GM12878 (cell line): ENCODE measurements at regions not wholly inside any gene's neighbourhood (a gene's known extent, or its start where the extent isn't known, plus 50 kb on each side); places are given as distances from the start of the nearest gene placed in this dataset.

Experiments used
- ATAC-seq: fragments of 200-7000 bp; cut with Tn5 transposase; 3 replicates; pipeline ENCODE4 v1.9.1; 2020; ENCODE audit warnings: mild to moderate bottlenecking, moderate library complexity
- BruUV-seq: library from RNA; stranded (reverse); fragments of 400-500 nt; replicated peaks from 2 replicates; lab custom pipeline; 2021; lab: Mats Ljungman, UMichigan
- CTCF ChIA-PET: fragments of 300-600 bp; sonication (Branson Sonifier 250); formaldehyde crosslinking; extraction: SDS; loops from one replicate; lab custom pipeline; 2021; ENCODE audit warnings: inconsistent platforms; lab: Yijun Ruan, JAX
- POLR2A ChIA-PET: fragments of 350-600 bp; formaldehyde crosslinking; extraction: SDS; loops from one replicate; lab custom pipeline; 2021; ENCODE audit warnings: inconsistent platforms; lab: Charles Lee
- RAD21 ChIA-PET: fragments of 300-600 bp; sonication (Branson Sonifier 250); formaldehyde crosslinking; loops from one replicate; lab custom pipeline; 2023; ENCODE audit warnings: antibody characterized with exemption; ENCODE audit not compliant: unreplicated experiment; lab: Charles Lee
- SMC1A ChIA-PET: fragments of 300-600 bp; sonication (Branson Sonifier 250); formaldehyde crosslinking; loops from one replicate; lab custom pipeline; 2023; ENCODE audit not compliant: unreplicated experiment, uncharacterized antibody; lab: Charles Lee
- DNase-seq: peaks from one replicate; pipeline ENCODE4 v3.0.0-alpha.2; 2011; ENCODE audit warnings: low read depth, low spot score
- FAIRE-seq: peaks from 3 replicates; lab custom pipeline; 2011; peaks lifted over from hg19 to GRCh38; lab: Jason Lieb, UNC
- H2AFZ ChIP-seq: 2 replicates; pipeline ENCODE4 v1.6.0; 2011; ENCODE audit warnings: low read depth, low read length, control low read depth; ENCODE audit not compliant: control insufficient read depth
- H3K27ac ChIP-seq: 2 replicates; pipeline ENCODE4 v1.5.1; 2011; ENCODE audit warnings: control low read depth; ENCODE audit not compliant: control insufficient read depth, insufficient read depth
- H3K27me3 ChIP-seq, 2 experiments: replicated peaks in 1 of 2; 2 replicates each; pipeline versions ENCODE4 v1.6.0 to v1.6.1; 2011; ENCODE audit warnings: low read length in 1 of 2; ENCODE audit not compliant: control insufficient read depth in 2 of 2, insufficient read depth in 2 of 2
- H3K36me3 ChIP-seq, 2 experiments: 2 replicates each; pipeline ENCODE4 v1.5.1; 2011; ENCODE audit warnings: low read length in 1 of 2; ENCODE audit not compliant: control insufficient read depth in 2 of 2, insufficient read depth in 2 of 2
- H3K4me1 ChIP-seq: 2 replicates; pipeline ENCODE4 v1.6.1; 2011; ENCODE audit warnings: mild to moderate bottlenecking, low read length, moderate library complexity, mixed read lengths; ENCODE audit not compliant: control insufficient read depth, insufficient read depth
- H3K4me2 ChIP-seq: 2 replicates; pipeline ENCODE4 v1.6.0; 2011; ENCODE audit warnings: control low read depth; ENCODE audit not compliant: control insufficient read depth, insufficient read depth
- H3K4me3 ChIP-seq: fragments of 200-600 bp; sonication (generic); 2 replicates; pipeline ENCODE4 v1.5.1; 2016
- H3K79me2 ChIP-seq: 2 replicates; pipeline ENCODE4 v1.6.0; 2011; ENCODE audit warnings: low read length; ENCODE audit not compliant: control insufficient read depth, insufficient read depth
- H3K9ac ChIP-seq: 2 replicates; pipeline ENCODE4 v1.8.0; 2011; ENCODE audit warnings: low read length, control low read depth, mixed read lengths; ENCODE audit not compliant: control insufficient read depth, insufficient read depth
- H3K9me3 ChIP-seq: replicated peaks from 3 replicates; pipeline ENCODE4 v1.5.1; 2011; ENCODE audit warnings: mild to moderate bottlenecking, low read length; ENCODE audit not compliant: control insufficient read depth, insufficient read depth
- H4K20me1 ChIP-seq: 2 replicates; pipeline ENCODE4 v1.6.0; 2011; ENCODE audit not compliant: control insufficient read depth, insufficient read depth
- CBFB ChIP-seq: IDR thresholded peaks from 2 replicates; pipeline ENCODE4 v1.6.1; 2016; ENCODE audit warnings: antibody characterized with exemption, low read depth
- CHD2 ChIP-seq: IDR thresholded peaks from 2 replicates; pipeline ENCODE4 v1.6.1; 2011; ENCODE audit warnings: low read depth, low read length, improper control_type of control experiment, borderline replicate concordance
- CREM ChIP-seq: IDR thresholded peaks from 2 replicates; pipeline ENCODE4 v1.6.1; 2014; ENCODE audit warnings: antibody characterized with exemption, low read depth
- LARP7 ChIP-seq: fragments of 450-650 bp; IDR thresholded peaks from 2 replicates; pipeline ENCODE4 v1.6.1; 2017; ENCODE audit warnings: mild to moderate bottlenecking
- PAX5 ChIP-seq: IDR thresholded peaks from 2 replicates; pipeline ENCODE4 v1.6.1; 2011; ENCODE audit warnings: low read depth, low read length, borderline replicate concordance
- RAD51 ChIP-seq: fragments of 450-650 bp; IDR thresholded peaks from 2 replicates; pipeline ENCODE4 v1.6.1; 2016; ENCODE audit warnings: moderate library complexity, mild to moderate bottlenecking, inconsistent platforms
- RBBP5 ChIP-seq: fragments of 200-600 bp; sonication (generic); conservative IDR thresholded peaks from 2 replicates; pipeline ENCODE4 v1.6.1; 2016
- STAT1 ChIP-seq: fragments of 450-650 bp; conservative IDR thresholded peaks from 2 replicates; pipeline ENCODE4 v1.6.1; 2014; ENCODE audit warnings: antibody characterized with exemption, mild to moderate bottlenecking
- TAF1 ChIP-seq: IDR thresholded peaks from 2 replicates; pipeline ENCODE4 v1.6.1; 2011; ENCODE audit warnings: mild to moderate bottlenecking, low read depth, low read length, borderline replicate concordance
- ZNF217 ChIP-seq: fragments of 450-650 bp; IDR thresholded peaks from 2 replicates; pipeline ENCODE4 v1.6.1; 2017; ENCODE audit warnings: antibody characterized with exemption, mild to moderate bottlenecking
- WGBS: methylation state at CpG from one replicate; pipeline ENCODE4 v1.1.6; 2016; ENCODE audit warnings: low lambda C conversion rate; ENCODE audit not compliant: insufficient replicate concordance, insufficient coverage; ENCODE audit errors: missing lambda C conversion rate; 5-methylcytosine and 5-hydroxymethylcytosine counted together
- in situ Hi-C: fragments of 300-500 bp; cut with MboI; formaldehyde crosslinking; loops from 9 replicates; pipeline ENCODE4 v1.14.3; 2018; ENCODE audit warnings: mixed read lengths
- intact Hi-C: fragments of 100-400 bp; cut with micrococcal nuclease; formaldehyde crosslinking; loops from one replicate; pipeline ENCODE4 v1.14.2; 2022; ENCODE audit not compliant: unreplicated experiment

- H3K9ac ChIP-seq: no peak overlapping the region
- SMC1A ChIA-PET: no interaction called here
- WGBS: 20% methylated on average over 1 of the region's 1 CpG
- TF ChIP-seq RBBP5 (no peak), LARP7 (no peak), ZNF217 (no peak), CREM (no peak), CHD2 (no peak), PAX5 (no peak), TAF1 (no peak), RAD51 (no peak), STAT1 (no peak), CBFB (no peak)
- no peaks in the 10 kb centered on the region for H3K79me2 ChIP-seq
- BruUV-seq: no TSS peak
- no peaks in the 10 kb centered on the region for H3K27me3 ChIP-seq
- no peak overlapping the region for H3K27ac ChIP-seq
- no peak overlapping the region for H2AFZ ChIP-seq
- FAIRE-seq (no peak), ATAC-seq (no peak), DNase-seq (no peak)
- intact Hi-C loops (no loop called here), in situ Hi-C loops (no loop called here)
- no peak overlapping the region for H3K4me3 ChIP-seq
- no peaks in the 10 kb centered on the region for H3K9me3 ChIP-seq
- POLR2A ChIA-PET: no interaction called here
- CTCF ChIA-PET: no interaction called here
- no peaks in the 10 kb centered on the region for H4K20me1 ChIP-seq
- H3K4me2 ChIP-seq: no peak overlapping the region
- no peaks in the 10 kb centered on the region for H3K36me3 ChIP-seq
- RAD21 ChIA-PET: no interaction called here
- H3K4me1 ChIP-seq: no peaks in the 10 kb centered on the region
Observed at GRCh38 chr5:147979761-147980160, 73.4 kb upstream of the C5orf46 start.
